Lung (tissue), 11 donors: ENCODE measurements at regions not wholly inside any gene's neighbourhood (a gene's known extent, or its start where the extent isn't known, plus 50 kb on each side); places are given as distances from the start of the nearest gene placed in this dataset.
A peak's percentile ranks its signal among the peaks of the same experiment; 100 is the strongest.
"Not testable (repeated sequence)": the region's sequence is repeated elsewhere in the genome, so short reads cannot be mapped to it uniquely, and the experiment has no call there.

Experiments used
- ATAC-seq: fragments of 200-7000 bp; cut with Tn5 transposase; one replicate; pipeline ENCODE4 v1.9.1; 2020; ENCODE audit warnings: moderate number of reproducible peaks; ENCODE audit not compliant: insufficient read depth, low FRiP score
- DNase-seq, 3 donors: peaks; one replicate each; pipeline ENCODE4 v3.0.0-alpha.2; 2013 to 2017
- H3K27ac ChIP-seq, 2 donors: one replicate each; pipeline ENCODE4 v1.5.1; 2013; ENCODE audit warnings: mild to moderate bottlenecking in 2 of 2, moderate library complexity in 2 of 2, control low read depth in 1 of 2, inconsistent platforms in 1 of 2, low read depth in 1 of 2, low read length in 1 of 2
- H3K27me3 ChIP-seq, 3 donors: one replicate each; pipeline ENCODE4 v1.5.1; 2013; ENCODE audit warnings: low read length in 2 of 3; ENCODE audit not compliant: control insufficient read depth in 3 of 3, insufficient read depth in 3 of 3
- H3K36me3 ChIP-seq, 4 donors: one replicate each; pipeline ENCODE4 v1.5.1; 2013; ENCODE audit warnings: low read length in 4 of 4, mild to moderate bottlenecking in 1 of 4, moderate library complexity in 1 of 4; ENCODE audit not compliant: control insufficient read depth in 4 of 4, insufficient read depth in 4 of 4
- H3K4me1 ChIP-seq, 5 donors: one replicate each; pipeline ENCODE4 v1.5.1; 2013; ENCODE audit warnings: low read length in 5 of 5, mild to moderate bottlenecking in 2 of 5, moderate library complexity in 1 of 5; ENCODE audit not compliant: control insufficient read depth in 5 of 5, insufficient read depth in 5 of 5
- H3K4me3 ChIP-seq: one replicate; pipeline ENCODE4 v1.5.1; 2013; ENCODE audit warnings: mild to moderate bottlenecking, control low read depth, moderate library complexity
- H3K9ac ChIP-seq, 2 donors: one replicate each; pipeline ENCODE4 v1.5.1; 2013; ENCODE audit warnings: low read length in 2 of 2, control low read depth in 1 of 2; ENCODE audit not compliant: insufficient read depth in 1 of 2
- H3K9me3 ChIP-seq, 4 donors: one replicate each; pipeline ENCODE4 v1.5.1; 2013; ENCODE audit warnings: low read length in 3 of 4, mild to moderate bottlenecking in 1 of 4, moderate library complexity in 1 of 4; ENCODE audit not compliant: control insufficient read depth in 4 of 4, insufficient read depth in 3 of 4
- CTCF ChIP-seq: IDR thresholded peaks from 2 replicates; pipeline ENCODE4 v1.5.1; 2012; ENCODE audit warnings: mild to moderate bottlenecking; ENCODE audit errors: control extremely low read depth, extremely low read depth
- WGBS, 2 donors: extraction: QIAGEN DNeasy Blood & Tissue Kit; methylation state at CpG; one replicate each; pipeline ENCODE4 v1.1.7; 2013; 5-methylcytosine and 5-hydroxymethylcytosine counted together
- donor health status: control.
- donor health status: control.
- donor health status: Bipolar disorder and iron deficiency.
- donor health status: healthy.
- donor health status: DM: yes; HTN: yes; CAD: no.

GRCh38 chrX:46324166-46324565 lies 221.1 kb downstream of the ZNF674 start:
- 81 to 100% methylated on average over 3 of the region's 3 CpGs for WGBS, 2 donors
- DNase-seq (no peak), ATAC-seq (no peak)
- H3K27ac ChIP-seq: peak overlapping the region in 1 of 2 donors; percentile 79
- H3K27me3 ChIP-seq: peaks cover 3 to 8% (median 3%) of the 10 kb centered on the region in 3 donors
- H3K4me3 ChIP-seq: no peak overlapping the region
- no peak for TF ChIP-seq CTCF
- H3K9me3 ChIP-seq: no peaks in the 10 kb centered on the region
- no peaks in the 10 kb centered on the region for H3K36me3 ChIP-seq
- peaks cover 0 to 10% (median 0%) of the 10 kb centered on the region in 5 donors for H3K4me1 ChIP-seq
- no peak overlapping the region for H3K9ac ChIP-seq

GRCh38 chrX:46322929-46323328 lies 222.3 kb downstream of the ZNF674 start:
- H3K27ac ChIP-seq, H3K27me3 ChIP-seq, DNase-seq, H3K9me3 ChIP-seq, ATAC-seq, H3K36me3 ChIP-seq, H3K4me3 ChIP-seq, H3K9ac ChIP-seq: not testable (repeated sequence)
- 58 to 85% methylated on average over 5 of the region's 5 CpGs for WGBS, 2 donors
- peaks cover 0 to 10% (median 0%) of the 10 kb centered on the region in 5 donors for H3K4me1 ChIP-seq

- H3K9ac ChIP-seq: no peak overlapping the region
- no peaks in the 10 kb centered on the region for H3K9me3 ChIP-seq
- peaks cover 3 to 6% (median 4%) of the 10 kb centered on the region in 3 donors for H3K27me3 ChIP-seq
- no peak for TF ChIP-seq CTCF
- ATAC-seq (no peak), DNase-seq (no peak)
- no peak overlapping the region for H3K27ac ChIP-seq
- H3K4me3 ChIP-seq: no peak overlapping the region
- no peaks in the 10 kb centered on the region for H3K36me3 ChIP-seq
- peaks cover 0 to 10% (median 0%) of the 10 kb centered on the region in 5 donors for H3K4me1 ChIP-seq
Observed at GRCh38 chrX:46321676-46322075, 223.5 kb downstream of the ZNF674 start.

GRCh38 chrX:46319750-46320149 lies 225.5 kb downstream of the ZNF674 start:
- Histone ChIP-seq H3K4me3 (no peak overlapping the region), H3K36me3 (no peaks in the 10 kb centered on the region), H3K9ac (no peak overlapping the region), H3K9me3 (no peaks in the 10 kb centered on the region), H3K4me1 (peaks cover 0 to 5% (median 0%) of the 10 kb centered on the region in 5 donors), H3K27me3 (peaks cover 0 to 7% (median 3%) of the 10 kb centered on the region in 3 donors), H3K27ac (no peak overlapping the region)
- WGBS, 2 donors: 46 to 83% methylated on average over 1 of the region's 1 CpG
- ATAC-seq: no peak
- no peak for TF ChIP-seq CTCF
- no peak for DNase-seq
